ENCODE measurements at regions not wholly inside any gene's neighbourhood (a gene's known extent, or its start where the extent isn't known, plus 50 kb on each side); places are given as distances from the start of the nearest gene placed in this dataset.

DNA sequence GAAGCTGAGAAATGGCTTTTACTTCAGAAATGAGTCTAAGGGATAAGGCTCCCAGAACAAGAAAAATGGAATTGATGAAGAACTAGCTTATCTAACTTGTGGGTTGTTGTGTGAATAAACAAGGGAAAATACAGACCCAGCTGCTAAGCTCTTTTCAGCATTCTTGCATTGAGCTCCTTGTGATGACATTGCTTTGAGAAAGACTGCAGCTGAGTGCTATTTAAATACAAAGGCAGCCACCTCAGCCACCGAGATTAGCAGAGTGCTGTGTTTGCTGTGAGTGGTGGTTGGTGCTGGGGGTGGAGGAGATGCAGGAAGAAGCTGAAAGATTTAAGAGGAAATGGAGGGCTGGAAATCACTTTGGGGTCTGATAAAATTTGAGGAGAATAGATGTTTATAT, 396.0 kb upstream of the PRICKLE1 start:
- H3K27ac Mint-ChIP-seq: peak overlapping the region; percentile 0 to 76 (median 36); a peak in 5 of 7 replicates
- no peaks in the 10 kb centered on the region for H3K79me1 ChIP-seq (ENCODE audit: insufficient read depth, low read depth, low read length, poor library complexity, severe bottlenecking)
- H2BK5ac ChIP-seq (ENCODE audit: insufficient read length, low read length): no peak overlapping the region
- H4K91ac ChIP-seq (ENCODE audit: insufficient read length, low read depth, low read length): no peak overlapping the region
- H3K27me3 Mint-ChIP-seq (ENCODE audit: low read depth): peaks cover 25% of the 10 kb centered on the region
- H4K5ac ChIP-seq (ENCODE audit: insufficient read length, low read depth, low read length): no peak overlapping the region
- no peaks in the 10 kb centered on the region for H3K36me3 Mint-ChIP-seq (ENCODE audit: insufficient read depth in 1 of 3, low read depth in 3 of 3)
- no peak for TF ChIP-seq CTCF (conservative IDR thresholded peaks at IDR 0.05)
- H3K4me1 ChIP-seq (ENCODE audit: insufficient read depth, low read length): no peaks in the 10 kb centered on the region; the same call in 1 of the 2 replicates
- no peak overlapping the region for H4K8ac ChIP-seq (replicated peaks; ENCODE audit: insufficient read length, low read depth, low read length)
- no peak overlapping the region for H3K27ac ChIP-seq (ENCODE audit: insufficient read length, low read depth, low read length)
- WGBS (ENCODE audit: extremely low coverage, insufficient read length, low lambda C conversion rate): no CpG with 5 or more reads among the region's 1 CpG
- no peaks in the 10 kb centered on the region for H4K20me1 ChIP-seq (ENCODE audit: control insufficient read depth, insufficient read depth, insufficient read length)
- no peak overlapping the region for H2BK20ac ChIP-seq (ENCODE audit: low read depth, low read length, poor library complexity, severe bottlenecking)
- no peak overlapping the region for H3K9ac ChIP-seq (ENCODE audit: extremely low read depth, insufficient read length, low read length)
- H2BK120ac ChIP-seq (ENCODE audit: low read depth, low read length, poor library complexity, severe bottlenecking): no peak overlapping the region
- H3K4me2 ChIP-seq (ENCODE audit: insufficient read depth, insufficient read length, low read length): no peak overlapping the region
- no peaks in the 10 kb centered on the region for H3K9me3 ChIP-seq (ENCODE audit: control insufficient read depth, low read depth, low read length)
- H3K56ac ChIP-seq (ENCODE audit: insufficient read length, low read depth, low read length): no peak overlapping the region
- no peak overlapping the region for H2AK5ac ChIP-seq (ENCODE audit: insufficient read length, low read length)
- H2AFZ ChIP-seq (ENCODE audit: low read length): no peak overlapping the region
- H3K18ac ChIP-seq (ENCODE audit: insufficient read length, low read depth, low read length): no peak overlapping the region
- H2BK12ac ChIP-seq (ENCODE audit: insufficient read length, low read depth, low read length): no peak overlapping the region
- no peak overlapping the region for H3K4ac ChIP-seq (ENCODE audit: low read depth, low read length)
- no peak overlapping the region for H3T11ph ChIP-seq (ENCODE audit: low read length)
- no peaks in the 10 kb centered on the region for H3K27me3 ChIP-seq (ENCODE audit: insufficient read depth, low read length)
- H3K9me3 Mint-ChIP-seq: no peaks in the 10 kb centered on the region
- H3K23me2 ChIP-seq (ENCODE audit: insufficient read length, low read depth, low read length, poor library complexity, severe bottlenecking): no peaks in the 10 kb centered on the region
- H2BK15ac ChIP-seq (ENCODE audit: low read depth, low read length): no peak overlapping the region
- H3K14ac ChIP-seq (ENCODE audit: insufficient read depth, low read length): no peak overlapping the region
- no peak overlapping the region for H3K23ac ChIP-seq (ENCODE audit: insufficient read length, low read depth, low read length)
- H3K79me2 ChIP-seq (ENCODE audit: insufficient read depth, low read length): no peaks in the 10 kb centered on the region
- H3K4me1 Mint-ChIP-seq: peaks cover 46 to 47% of the 10 kb centered on the region in 2 experiments
- DNase-seq: peak; percentile 79
- H3K4me3 Mint-ChIP-seq: peak overlapping the region in 1 of 2 experiments; percentile 37; a peak in 2 of 5 replicates
